ENCODE measurements at regions not wholly inside any gene's neighbourhood (a gene's known extent, or its start where the extent isn't known, plus 50 kb on each side); places are given as distances from the start of the nearest gene placed in this dataset.

- TF ChIP-seq EZH2 (IDR thresholded peaks at IDR 0.05; ENCODE audit: borderline replicate concordance, low read depth, low read length, severe bottlenecking) (no peak), CTCF (IDR thresholded peaks at IDR 0.05; ENCODE audit: borderline replicate concordance, extremely low read depth, low read length, poor library complexity, severe bottlenecking) (no peak)
Measured at GRCh38 chr4:149218672-149219071, 597.0 kb downstream of the IQCM start.
